Dermis blood vessel endothelial cell (primary cell): ENCODE measurements at regions not wholly inside any gene's neighbourhood (a gene's known extent, or its start where the extent isn't known, plus 50 kb on each side); places are given as distances from the start of the nearest gene placed in this dataset.
"Not testable (repeated sequence)": the region's sequence is repeated elsewhere in the genome, so short reads cannot be mapped to it uniquely, and the experiment has no call there.

Experiments used
- DNase-seq: peaks from one replicate; pipeline ENCODE4 v3.0.0; 2010

DNA sequence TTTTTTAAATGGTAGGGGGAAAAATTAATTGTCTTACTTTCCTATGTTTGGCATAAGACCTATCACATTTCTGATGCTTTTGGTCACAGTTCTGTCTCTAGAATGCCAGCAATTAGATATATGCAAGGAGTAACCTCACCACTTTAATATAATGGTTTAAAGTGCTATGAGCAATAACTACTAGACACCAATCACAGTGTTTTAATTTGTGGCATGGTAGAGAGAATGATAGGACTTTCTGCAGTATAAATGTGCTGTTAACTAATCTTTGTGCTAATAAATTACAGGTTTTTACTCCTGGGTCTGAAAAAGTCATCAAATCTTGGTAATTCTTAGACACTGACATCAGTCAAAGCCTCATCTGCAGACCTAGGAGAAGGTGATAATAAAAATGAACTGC lies 2110.3 kb downstream of the NCAM2 start:
- no peak for DNase-seq

DNA sequence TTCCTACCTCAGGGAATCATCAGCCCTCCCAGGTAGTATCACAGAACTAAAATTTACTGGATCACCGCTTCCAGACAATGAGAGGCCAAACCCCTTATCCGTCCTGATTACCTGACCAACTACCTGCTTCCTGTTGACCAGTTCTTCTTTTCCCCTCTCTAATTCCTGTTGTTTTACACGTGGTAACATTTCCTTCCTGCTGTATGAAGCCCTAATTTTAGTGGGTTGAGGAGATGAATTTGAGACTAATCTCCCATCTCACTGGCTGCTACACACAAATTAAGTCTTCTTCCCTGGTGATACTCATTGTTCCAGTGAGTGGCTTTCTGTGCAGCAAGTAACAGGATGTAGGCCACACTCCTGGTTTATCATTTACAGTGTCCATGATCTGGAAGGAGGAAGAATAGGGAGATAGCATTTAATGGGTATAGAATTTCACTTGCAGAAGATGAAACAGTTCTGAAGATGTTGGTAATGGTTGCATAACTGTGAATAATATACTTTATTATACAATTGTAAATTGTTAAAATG lies 2112.9 kb downstream of the NCAM2 start:
- no peak for DNase-seq

DNA sequence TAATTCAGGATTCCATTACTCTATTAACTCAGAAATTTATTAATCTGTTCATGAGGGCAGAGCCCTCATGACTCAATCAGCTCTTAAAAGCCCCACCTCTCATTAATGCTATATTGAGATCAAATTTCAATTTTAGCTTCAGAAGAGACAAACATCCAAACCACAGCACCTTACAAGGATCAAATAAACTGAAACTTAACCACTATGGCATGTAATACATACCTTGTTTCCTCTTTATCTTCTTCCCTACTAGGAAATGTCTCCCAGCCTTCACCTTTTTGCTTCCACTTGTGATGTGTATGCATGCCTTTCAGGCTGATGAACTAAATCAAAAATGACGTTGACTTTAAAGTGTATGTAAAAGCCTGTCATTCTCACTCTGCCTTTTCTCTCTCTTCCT lies 2121.3 kb downstream of the NCAM2 start:
- DNase-seq, result no peak

DNA sequence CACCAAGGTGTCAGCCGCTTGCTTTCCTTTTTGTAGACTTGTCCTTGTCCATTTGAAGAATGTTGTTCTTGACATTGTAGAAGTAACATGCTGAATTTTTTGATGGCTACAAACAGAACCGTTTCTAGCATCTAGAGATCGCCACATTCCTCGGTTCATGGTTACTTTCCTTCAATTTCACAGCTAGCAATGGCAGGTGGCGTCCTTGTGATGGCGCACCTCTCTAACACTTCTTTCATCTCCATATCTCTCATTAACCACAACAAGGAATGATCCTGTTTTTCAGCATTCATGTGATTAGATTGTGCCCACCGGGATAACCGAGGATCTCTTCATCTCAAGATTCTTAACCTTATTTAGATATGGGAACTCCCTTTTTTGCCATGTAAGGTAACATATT lies 2129.8 kb downstream of the NCAM2 start:
- DNase-seq, result no peak

DNA sequence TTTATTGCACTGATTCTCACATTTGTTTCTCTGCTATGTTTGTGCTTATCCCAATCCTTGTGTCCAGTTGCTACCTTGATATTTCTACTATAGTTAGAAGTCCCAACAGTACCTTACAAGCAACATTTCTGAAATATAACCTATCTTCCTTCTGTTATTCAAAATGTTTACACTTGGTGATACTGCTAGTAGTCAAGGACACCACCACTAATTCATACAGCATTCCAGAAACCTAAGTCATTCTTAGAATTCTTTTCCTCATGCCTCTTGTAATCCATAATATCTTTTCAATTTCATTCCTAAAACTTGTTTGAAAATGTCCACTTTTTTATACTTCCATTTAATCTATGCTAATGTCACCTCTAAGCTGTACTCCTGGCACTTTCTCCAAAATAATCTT lies 2132.1 kb downstream of the NCAM2 start:
- no peak for DNase-seq

DNA sequence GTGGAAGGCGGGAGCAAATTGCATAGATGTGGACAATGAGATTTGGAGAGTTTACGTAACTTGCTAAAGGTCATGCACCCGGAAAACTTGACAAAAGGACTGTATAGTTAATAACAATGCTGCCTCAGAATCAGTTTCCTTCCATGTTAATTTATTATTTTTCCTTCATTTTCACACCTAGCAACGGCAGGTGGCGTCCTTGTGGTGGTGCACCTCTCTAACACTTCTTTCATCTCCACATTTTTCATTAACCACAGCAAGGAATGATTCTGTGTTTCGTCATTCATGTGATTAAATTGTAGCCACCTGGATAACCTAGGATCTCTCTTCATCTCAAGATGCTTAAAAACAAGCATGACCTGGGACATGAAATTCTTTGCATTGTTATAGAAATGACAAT lies 2133.0 kb downstream of the NCAM2 start:
- DNase-seq, result no peak

DNA sequence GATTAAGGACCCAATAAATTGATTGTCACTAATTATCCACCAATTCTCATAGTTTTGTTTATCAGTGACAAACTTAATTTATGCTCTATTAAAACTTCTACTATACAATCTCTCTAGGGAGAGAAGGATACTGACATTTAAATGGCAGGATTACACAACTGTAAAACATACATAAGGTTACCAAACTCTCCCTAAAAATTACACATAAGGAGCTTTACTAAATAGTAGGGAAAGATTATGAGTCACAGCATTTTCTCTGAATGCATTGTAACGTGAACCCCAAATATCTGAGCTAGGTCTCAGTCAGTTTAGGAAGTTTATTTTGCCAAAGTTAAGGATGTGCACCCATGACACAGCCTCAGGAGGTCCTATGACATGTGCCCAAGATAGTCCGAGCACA lies 2140.6 kb downstream of the NCAM2 start:
- no peak for DNase-seq

DNA sequence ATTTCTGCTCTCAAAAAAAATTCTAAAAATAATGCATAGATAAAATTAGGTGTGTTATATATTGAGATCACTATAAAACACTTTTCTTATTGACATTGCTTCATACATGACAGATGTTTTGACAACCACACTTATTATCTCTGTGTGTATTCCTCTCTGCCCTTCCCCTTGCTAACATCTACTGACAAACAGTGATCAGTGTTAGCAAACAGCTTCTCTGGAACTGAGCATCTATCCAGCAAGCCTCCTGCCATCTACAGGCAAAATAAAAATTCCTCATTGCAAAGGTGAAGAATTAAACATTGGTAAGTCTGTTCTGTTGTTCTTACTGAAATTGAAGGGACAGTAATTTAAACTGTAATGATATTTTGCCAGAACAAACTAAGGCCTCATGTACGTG lies 2153.9 kb downstream of the NCAM2 start:
- DNase-seq, result no peak

DNA sequence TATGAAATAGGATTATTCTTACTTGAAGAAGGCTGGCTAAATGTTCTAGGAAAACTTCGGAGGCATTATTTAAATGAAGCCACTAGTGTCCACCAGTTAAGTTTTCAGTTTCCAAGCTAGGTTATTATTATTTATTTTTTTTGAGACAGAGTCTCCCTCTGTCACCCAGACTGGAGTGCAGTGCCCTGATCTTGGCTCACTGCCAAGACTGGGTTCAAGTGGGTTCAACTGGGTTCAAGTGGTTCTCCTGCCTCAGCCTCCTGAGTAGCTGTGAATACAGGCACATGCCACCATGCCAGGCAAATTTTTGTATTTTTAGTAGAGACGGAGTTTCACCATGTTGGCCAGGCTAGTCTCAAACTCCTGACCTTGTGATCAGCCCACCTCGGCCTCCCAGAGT lies 2155.6 kb downstream of the NCAM2 start:
- DNase-seq, result not testable (repeated sequence)

DNA sequence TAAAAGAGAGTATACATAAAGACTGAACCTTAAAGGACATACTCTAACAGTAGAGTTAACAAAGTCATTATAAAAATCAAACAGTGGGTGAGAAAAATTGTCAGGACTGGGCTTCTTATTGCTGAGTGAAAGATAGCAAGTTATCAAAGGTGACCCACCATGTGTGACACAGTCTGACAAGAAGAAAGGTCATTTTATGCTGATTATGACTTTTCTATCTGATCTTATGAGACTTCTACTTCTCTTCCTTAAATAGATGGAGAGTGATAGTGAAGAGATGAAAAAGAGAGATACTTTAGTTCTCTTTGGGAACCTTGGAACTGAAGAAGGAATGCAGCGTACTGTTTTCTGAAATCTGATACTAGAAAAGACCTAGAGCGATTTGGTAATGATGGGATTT lies 2157.1 kb downstream of the NCAM2 start:
- DNase-seq, result no peak

DNA sequence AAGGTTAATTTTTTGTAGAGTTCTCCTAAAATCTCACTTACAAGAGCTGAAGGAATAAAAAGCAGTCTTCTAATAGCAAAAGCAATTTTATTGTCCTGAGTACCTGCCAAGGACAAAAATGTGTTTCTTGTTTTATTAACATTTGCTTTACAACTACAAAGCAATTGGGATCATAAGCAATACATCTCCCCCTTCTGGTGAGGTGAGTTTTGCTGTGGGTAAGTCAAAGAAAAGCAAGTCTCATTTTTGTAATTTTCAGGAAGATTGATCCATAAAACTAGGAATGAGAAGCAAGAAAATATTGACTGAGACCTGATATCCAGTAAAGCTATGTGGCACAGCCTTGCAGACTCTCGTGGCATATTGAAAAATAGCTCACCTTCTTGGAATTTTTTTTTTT lies 2162.7 kb downstream of the NCAM2 start:
- no peak for DNase-seq

DNA sequence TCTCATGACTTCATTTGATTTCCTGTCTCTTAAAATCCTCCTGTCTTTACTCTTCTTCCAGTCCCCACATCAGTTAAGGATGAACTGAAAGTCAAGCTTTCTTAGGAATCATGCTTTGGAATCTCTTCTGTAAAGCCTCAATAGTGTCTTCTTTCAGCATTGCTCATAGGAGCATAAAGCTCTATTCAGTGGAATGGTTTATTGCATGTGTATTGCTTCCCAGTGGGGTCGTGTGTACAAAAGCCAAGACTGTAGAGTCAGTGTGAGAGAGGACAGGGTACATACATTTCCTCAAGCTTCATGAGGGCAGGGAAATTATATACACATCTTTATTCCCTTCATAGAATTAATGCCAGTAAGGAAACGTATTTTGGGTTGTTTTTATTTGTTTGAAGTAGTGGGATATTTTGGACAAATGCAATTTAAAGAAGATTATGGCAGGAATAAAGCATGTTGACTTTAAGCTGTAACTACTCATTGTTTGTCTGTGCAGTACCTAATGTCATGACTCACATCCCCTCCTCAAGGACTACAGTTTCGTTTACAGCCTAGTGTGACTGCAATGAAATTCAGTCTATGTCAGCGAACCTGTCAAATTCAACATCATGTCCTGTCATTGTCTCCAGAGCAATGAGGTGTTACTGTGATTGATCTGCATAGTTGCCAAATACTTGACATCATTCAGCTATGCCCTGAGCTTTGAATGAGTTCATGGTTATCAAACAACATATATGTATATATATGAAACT lies 2164.2 kb downstream of the NCAM2 start:
- DNase-seq, result peak; percentile 55
